Endodermal cell (in vitro differentiated cells): ENCODE measurements at regions not wholly inside any gene's neighbourhood (a gene's known extent, or its start where the extent isn't known, plus 50 kb on each side); places are given as distances from the start of the nearest gene placed in this dataset.

ENCODE experiments used
- DNase-seq: peaks from one replicate; pipeline ENCODE4 v3.0.0-alpha.2; 2017
- H3K27ac ChIP-seq: 2 replicates; pipeline ENCODE4 v1.5.1; 2013; ENCODE audit warnings: mild to moderate bottlenecking, low read depth, low read length, moderate library complexity
- H3K27me3 ChIP-seq: 2 replicates; pipeline ENCODE4 v1.6.1; 2013; ENCODE audit warnings: mild to moderate bottlenecking, low read length, moderate library complexity; ENCODE audit not compliant: insufficient read depth, control insufficient read depth, poor library complexity, severe bottlenecking
- H3K36me3 ChIP-seq: 2 replicates; pipeline ENCODE4 v1.7.0; 2013; ENCODE audit warnings: mild to moderate bottlenecking, low read length, moderate library complexity; ENCODE audit not compliant: control insufficient read depth, insufficient read depth
- H3K4me1 ChIP-seq: one replicate; pipeline ENCODE4 v1.7.0; 2013; ENCODE audit warnings: low read length; ENCODE audit not compliant: control insufficient read depth, insufficient read depth
- H3K4me3 ChIP-seq: 2 replicates; pipeline ENCODE4 v1.5.1; 2013; ENCODE audit warnings: mild to moderate bottlenecking, low read length, moderate library complexity
- H3K9ac ChIP-seq: 2 replicates; pipeline ENCODE4 v1.6.1; 2013; ENCODE audit warnings: mild to moderate bottlenecking, low read length, moderate library complexity; ENCODE audit not compliant: poor library complexity, severe bottlenecking; ENCODE audit errors: extremely low read depth
- H3K9me3 ChIP-seq: 2 replicates; pipeline ENCODE4 v1.6.1; 2013; ENCODE audit warnings: mild to moderate bottlenecking, low read length, moderate library complexity; ENCODE audit not compliant: control insufficient read depth
- H3K27ac Mint-ChIP-seq: 2 replicates; pipeline ENCODE4 v1.8.0; 2020; ENCODE audit warnings: mixed read lengths
- H3K27me3 Mint-ChIP-seq: 2 replicates; pipeline ENCODE4 v1.8.0; 2021; ENCODE audit warnings: mild to moderate bottlenecking, mixed read lengths; ENCODE audit not compliant: insufficient read depth
- H3K36me3 Mint-ChIP-seq: 2 replicates; pipeline ENCODE4 v1.8.0; 2020; ENCODE audit warnings: low read depth, mixed read lengths
- H3K4me1 Mint-ChIP-seq: 2 replicates; pipeline ENCODE4 v1.8.0; 2020; ENCODE audit warnings: mixed read lengths
- H3K4me3 Mint-ChIP-seq: 2 replicates; pipeline ENCODE4 v1.8.0; 2020; ENCODE audit warnings: mild to moderate bottlenecking, moderate library complexity, mixed read lengths
- H3K9me3 Mint-ChIP-seq: 2 replicates; pipeline ENCODE4 v1.8.0; 2020; ENCODE audit warnings: mild to moderate bottlenecking, mixed read lengths
- CTCF ChIP-seq: fragments of 200-600 bp; sonication (generic); conservative IDR thresholded peaks from 2 replicates; pipeline ENCODE4 v1.5.0; 2021; ENCODE audit warnings: antibody characterized with exemption, mild to moderate bottlenecking
- WGBS, 2 experiments: methylation state at CpG; one replicate each; pipeline versions ENCODE4 v1.1.5 to v1.1.7; 2013; ENCODE audit warnings: missing lambda C conversion rate in 2 of 2, mixed read lengths in 1 of 2; ENCODE audit not compliant: insufficient coverage in 1 of 2, insufficient read length in 1 of 2; 5-methylcytosine and 5-hydroxymethylcytosine counted together

GRCh38 chr3:178120367-178120766, 415.9 kb upstream of the KCNMB2 start:
- Mint-ChIP-seq H3K27ac (no peak overlapping the region), H3K9me3 (peaks cover 17% of the 10 kb centered on the region), H3K27me3 (no peaks in the 10 kb centered on the region), H3K4me1 (peaks cover 4% of the 10 kb centered on the region), H3K36me3 (peaks cover 4% of the 10 kb centered on the region), H3K4me3 (no peak overlapping the region)
- Histone ChIP-seq H3K9ac (no peak overlapping the region), H3K4me1 (no peaks in the 10 kb centered on the region), H3K4me3 (no peak overlapping the region), H3K27me3 (no peaks in the 10 kb centered on the region), H3K9me3 (peaks cover 10% of the 10 kb centered on the region), H3K27ac (no peak overlapping the region), H3K36me3 (no peaks in the 10 kb centered on the region)
- no peak for TF ChIP-seq CTCF
- no peak for DNase-seq
- 95 to 100% methylated on average over 1 to 2 of the region's 2 CpGs for whole genome bisulfite sequencing, 2 experiments

DNA sequence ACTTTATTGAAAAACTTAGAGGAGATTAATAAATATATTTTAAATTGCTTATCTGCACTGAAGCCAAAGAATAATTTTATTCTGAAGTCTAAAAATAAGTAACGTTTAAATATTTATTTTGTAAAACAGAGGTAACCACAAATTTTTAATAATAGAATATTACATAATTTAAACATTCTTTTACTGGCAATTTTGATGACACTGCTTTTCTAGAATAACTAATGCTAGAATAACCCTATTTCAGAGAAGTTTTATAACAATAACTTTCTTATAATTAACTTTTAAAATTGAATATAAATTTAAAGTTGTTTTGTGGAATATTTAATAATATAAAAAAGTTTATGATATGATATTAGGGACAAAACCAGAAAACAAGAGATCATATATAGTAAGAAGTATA, 409.6 kb upstream of the KCNMB2 start:
- no peaks in the 10 kb centered on the region for H3K4me1 Mint-ChIP-seq
- peaks cover 5% of the 10 kb centered on the region for H3K36me3 Mint-ChIP-seq
- Histone ChIP-seq H3K36me3 (no peaks in the 10 kb centered on the region), H3K4me1 (no peaks in the 10 kb centered on the region), H3K9ac (no peak overlapping the region), H3K4me3 (no peak overlapping the region), H3K9me3 (peaks cover 13% of the 10 kb centered on the region), H3K27me3 (no peaks in the 10 kb centered on the region), H3K27ac (no peak overlapping the region)
- no peak for DNase-seq
- peaks cover 17% of the 10 kb centered on the region for H3K9me3 Mint-ChIP-seq
- WGBS, 2 experiments, result no CpG with 5 or more reads among the region's 1 CpG
- no peaks in the 10 kb centered on the region for H3K27me3 Mint-ChIP-seq
- no peak overlapping the region for H3K27ac Mint-ChIP-seq
- no peak overlapping the region for H3K4me3 Mint-ChIP-seq
- no peak for TF ChIP-seq CTCF

- 92 to 93% methylated on average over 5 to 11 of the region's 11 CpGs for WGBS, 2 experiments
- no peaks in the 10 kb centered on the region for H3K4me1 ChIP-seq
- H3K36me3 Mint-ChIP-seq, result peaks cover 5% of the 10 kb centered on the region
- no peak overlapping the region for H3K27ac ChIP-seq
- DNase-seq, result peak; percentile 46
- H3K4me3 ChIP-seq, result no peak overlapping the region
- no peak overlapping the region for H3K27ac Mint-ChIP-seq
- H3K36me3 ChIP-seq, result no peaks in the 10 kb centered on the region
- H3K27me3 Mint-ChIP-seq, result no peaks in the 10 kb centered on the region
- peaks cover 17% of the 10 kb centered on the region for H3K9me3 Mint-ChIP-seq
- TF ChIP-seq CTCF, result peak; percentile 61
- no peak overlapping the region for H3K4me3 Mint-ChIP-seq
- H3K27me3 ChIP-seq, result no peaks in the 10 kb centered on the region
- H3K9me3 ChIP-seq, result peaks cover 13% of the 10 kb centered on the region
- no peaks in the 10 kb centered on the region for H3K4me1 Mint-ChIP-seq
- H3K9ac ChIP-seq, result no peak overlapping the region
Observed at GRCh38 chr3:178127221-178127620, 409.0 kb upstream of the KCNMB2 start.
